PC-9 (cell line): ENCODE measurements at regions not wholly inside any gene's neighbourhood (a gene's known extent, or its start where the extent isn't known, plus 50 kb on each side); places are given as distances from the start of the nearest gene placed in this dataset.

Experiments used
- BruUV-seq: library from RNA; stranded (reverse); fragments of 400-500 nt; replicated peaks from 2 replicates; lab custom pipeline; 2021; lab: Mats Ljungman, UMichigan
- CTCF ChIA-PET: fragments of 300-600 bp; sonication (Branson Sonifier 250); formaldehyde crosslinking; loops from one replicate; lab custom pipeline; 2022; ENCODE audit warnings: antibody characterized with exemption; lab: Charles Lee
- POLR2A ChIA-PET: fragments of 300-600 bp; sonication (Branson Sonifier 250); formaldehyde crosslinking; loops from one replicate; lab custom pipeline; 2022; ENCODE audit warnings: antibody characterized with exemption; ENCODE audit not compliant: unreplicated experiment; lab: Charles Lee
- DNase-seq, 2 experiments: peaks; one replicate each; pipeline versions ENCODE4 v3.0.0 to v3.0.0-alpha.2; 2015 to 2022; ENCODE audit warnings: mixed read lengths in 1 of 2
- H2AFZ ChIP-seq: fragments of 200-600 bp; sonication (generic); 2 replicates; pipeline ENCODE4 v1.8.1; 2017; ENCODE audit warnings: antibody characterized with exemption
- H3F3A ChIP-seq: fragments of 200-600 bp; sonication (generic); 2 replicates; pipeline ENCODE4 v1.8.1; 2017; ENCODE audit warnings: antibody characterized with exemption, mild to moderate bottlenecking, low read depth; ENCODE audit not compliant: insufficient read depth
- H3K27ac ChIP-seq: fragments of 200-600 bp; sonication (generic); 2 replicates; pipeline ENCODE4 v1.6.1; 2016; ENCODE audit warnings: mixed run types
- H3K27me3 ChIP-seq: fragments of 200-600 bp; sonication (generic); 2 replicates; pipeline ENCODE4 v1.6.1; 2016; ENCODE audit warnings: low read depth, mixed run types; ENCODE audit not compliant: insufficient read depth
- H3K36me3 ChIP-seq: fragments of 200-600 bp; sonication (generic); 2 replicates; pipeline ENCODE4 v1.6.1; 2016; ENCODE audit warnings: low read depth, mixed run types
- H3K4me1 ChIP-seq: fragments of 200-600 bp; sonication (generic); replicated peaks from 2 replicates; pipeline ENCODE4 v1.6.1; 2016; ENCODE audit warnings: mixed run types; ENCODE audit not compliant: insufficient read depth
- H3K4me2 ChIP-seq: fragments of 200-600 bp; sonication (generic); 2 replicates; pipeline ENCODE4 v1.6.1; 2017; ENCODE audit warnings: mixed run types
- H3K4me3 ChIP-seq: fragments of 200-600 bp; sonication (generic); 2 replicates; pipeline ENCODE4 v1.6.1; 2016; ENCODE audit warnings: mixed run types
- H3K79me2 ChIP-seq: fragments of 200-600 bp; sonication (generic); 2 replicates; pipeline ENCODE4 v1.6.1; 2017; ENCODE audit warnings: low read depth, mixed run types
- H3K9me2 ChIP-seq: fragments of 200-600 bp; sonication (generic); 2 replicates; pipeline ENCODE4 v1.8.1; 2017; ENCODE audit warnings: mild to moderate bottlenecking; ENCODE audit not compliant: insufficient read depth
- H3K9me3 ChIP-seq: fragments of 200-600 bp; sonication (generic); 2 replicates; pipeline ENCODE4 v1.8.1; 2016; ENCODE audit warnings: low read depth; ENCODE audit not compliant: insufficient read depth
- H4K20me1 ChIP-seq: fragments of 200-600 bp; sonication (generic); 2 replicates; pipeline ENCODE4 v1.8.1; 2017; ENCODE audit not compliant: insufficient read depth
- EZH2 ChIP-seq: fragments of 200-600 bp; sonication (generic); IDR thresholded peaks from 2 replicates; pipeline ENCODE4 v1.8.0; 2017; ENCODE audit warnings: antibody characterized with exemption, low read depth
- intact Hi-C: fragments of 100-400 bp; cut with micrococcal nuclease; formaldehyde crosslinking; loops from one replicate; pipeline ENCODE4 v1.10.0; 2022; ENCODE audit not compliant: unreplicated experiment
- TF ChIP-seq, protein P1 (sequence below): fragments of 200-600 bp; sonication (generic); conservative IDR thresholded peaks from 2 replicates; pipeline ENCODE4 v1.6.1; 2017; ENCODE audit warnings: mixed run types, antibody characterized with exemption, mild to moderate bottlenecking, moderate library complexity

DNA sequence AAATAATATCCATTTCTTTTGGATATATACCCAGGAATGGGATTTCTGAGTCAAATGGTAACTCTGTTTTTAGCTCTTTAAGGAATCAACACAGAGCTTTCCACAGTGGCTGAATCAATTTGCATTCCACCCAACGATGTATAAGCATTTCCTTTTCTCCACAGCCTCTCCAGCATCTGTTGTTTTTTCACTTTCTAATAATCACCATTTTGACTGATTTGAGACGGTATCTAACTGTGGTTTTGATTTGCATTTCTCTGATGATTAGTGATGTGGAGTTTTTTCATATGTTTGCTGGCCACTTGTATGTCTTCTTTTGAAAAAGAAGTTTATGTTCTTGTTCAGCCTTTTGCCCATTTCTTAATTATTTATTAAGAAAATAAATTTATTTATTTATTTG, 352.2 kb upstream of the OBI1 start:
- no peaks in the 10 kb centered on the region for H3F3A ChIP-seq
- H3K9me2 ChIP-seq = no peaks in the 10 kb centered on the region
- no peak overlapping the region for H3K4me3 ChIP-seq
- H3K4me2 ChIP-seq = no peak overlapping the region
- H3K79me2 ChIP-seq = no peaks in the 10 kb centered on the region
- H3K36me3 ChIP-seq = no peaks in the 10 kb centered on the region
- CTCF ChIA-PET = no interaction called here
- no peak for DNase-seq
- H2AFZ ChIP-seq = no peak overlapping the region
- intact Hi-C loops = no loop called here
- no peak overlapping the region for H3K27ac ChIP-seq
- POLR2A ChIA-PET = no interaction called here
- no peaks in the 10 kb centered on the region for H4K20me1 ChIP-seq
- H3K27me3 ChIP-seq = no peaks in the 10 kb centered on the region
- no TSS peak for BruUV-seq
- no peaks in the 10 kb centered on the region for H3K4me1 ChIP-seq
- 0 out of 2 replicates have a peak, but pooled peaks cover 4% of the 10 kb centered on the region for H3K9me3 ChIP-seq
- TF ChIP-seq, protein P1, sequence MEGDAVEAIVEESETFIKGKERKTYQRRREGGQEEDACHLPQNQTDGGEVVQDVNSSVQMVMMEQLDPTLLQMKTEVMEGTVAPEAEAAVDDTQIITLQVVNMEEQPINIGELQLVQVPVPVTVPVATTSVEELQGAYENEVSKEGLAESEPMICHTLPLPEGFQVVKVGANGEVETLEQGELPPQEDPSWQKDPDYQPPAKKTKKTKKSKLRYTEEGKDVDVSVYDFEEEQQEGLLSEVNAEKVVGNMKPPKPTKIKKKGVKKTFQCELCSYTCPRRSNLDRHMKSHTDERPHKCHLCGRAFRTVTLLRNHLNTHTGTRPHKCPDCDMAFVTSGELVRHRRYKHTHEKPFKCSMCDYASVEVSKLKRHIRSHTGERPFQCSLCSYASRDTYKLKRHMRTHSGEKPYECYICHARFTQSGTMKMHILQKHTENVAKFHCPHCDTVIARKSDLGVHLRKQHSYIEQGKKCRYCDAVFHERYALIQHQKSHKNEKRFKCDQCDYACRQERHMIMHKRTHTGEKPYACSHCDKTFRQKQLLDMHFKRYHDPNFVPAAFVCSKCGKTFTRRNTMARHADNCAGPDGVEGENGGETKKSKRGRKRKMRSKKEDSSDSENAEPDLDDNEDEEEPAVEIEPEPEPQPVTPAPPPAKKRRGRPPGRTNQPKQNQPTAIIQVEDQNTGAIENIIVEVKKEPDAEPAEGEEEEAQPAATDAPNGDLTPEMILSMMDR = no peak
- TF ChIP-seq EZH2 = no peak

GRCh38 chr13:79003989-79004898, 345.3 kb upstream of the OBI1 start:
- Histone ChIP-seq H3F3A (no peaks in the 10 kb centered on the region), H3K4me3 (no peak overlapping the region), H3K27me3 (peaks cover 5% of the 10 kb centered on the region; the same call in 1 of the 2 replicates), H2AFZ (no peak overlapping the region), H3K9me3 (no peaks in the 10 kb centered on the region), H3K9me2 (no peaks in the 10 kb centered on the region), H3K4me2 (no peak overlapping the region), H4K20me1 (no peaks in the 10 kb centered on the region), H3K36me3 (no peaks in the 10 kb centered on the region), H3K4me1 (no peaks in the 10 kb centered on the region), H3K27ac (no peak overlapping the region), H3K79me2 (no peaks in the 10 kb centered on the region)
- intact Hi-C loops = no loop called here
- CTCF ChIA-PET = no interaction called here
- DNase-seq = no peak
- POLR2A ChIA-PET = no interaction called here
- no peak for TF ChIP-seq EZH2
- TF ChIP-seq, protein P1 = no peak
- no TSS peak for BruUV-seq

DNA sequence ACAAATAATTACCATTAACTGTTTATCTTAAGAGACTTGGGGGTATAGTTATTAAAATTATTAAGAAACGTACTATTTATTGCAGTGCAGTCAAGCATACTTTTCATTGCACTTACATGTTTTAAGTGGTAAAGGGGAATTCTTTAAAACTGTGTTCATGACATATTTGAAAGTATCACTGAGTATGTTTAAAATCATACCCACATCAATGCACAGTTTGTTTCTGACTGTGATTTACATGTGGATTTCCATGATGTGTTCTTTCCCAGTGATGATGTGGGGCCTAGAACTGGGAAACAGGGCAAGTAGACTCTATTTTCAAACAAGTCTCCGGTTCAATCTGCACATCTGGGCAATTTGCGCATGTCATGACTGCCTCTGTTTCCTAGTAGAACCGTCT, 340.5 kb upstream of the OBI1 start:
- POLR2A ChIA-PET = no interaction called here

More for the DNA sequence above, 340.5 kb upstream of the OBI1 start:
- no peak for DNase-seq
- no TSS peak for BruUV-seq
- Histone ChIP-seq H3K9me2 (peaks cover 4% of the 10 kb centered on the region; the same call in 1 of the 2 replicates), H2AFZ (no peak overlapping the region), H3F3A (no peaks in the 10 kb centered on the region), H3K36me3 (no peaks in the 10 kb centered on the region), H3K27ac (no peak overlapping the region), H4K20me1 (no peaks in the 10 kb centered on the region), H3K27me3 (peaks cover 5% of the 10 kb centered on the region; the same call in 1 of the 2 replicates), H3K79me2 (no peaks in the 10 kb centered on the region), H3K4me3 (no peak overlapping the region), H3K9me3 (no peaks in the 10 kb centered on the region), H3K4me2 (no peak overlapping the region), H3K4me1 (no peaks in the 10 kb centered on the region)
- CTCF ChIA-PET = no interaction called here
- intact Hi-C loops = no loop called here
- TF ChIP-seq, protein P1 = no peak
- no peak for TF ChIP-seq EZH2
